Activated CD4-positive, alpha-beta T cell treated with anti-CD3 and anti-CD28 coated beads, Interleukin-2, amount 50 U/mL, for 16 hours (primary cell): ENCODE measurements at regions not wholly inside any gene's neighbourhood (a gene's known extent, or its start where the extent isn't known, plus 50 kb on each side); places are given as distances from the start of the nearest gene placed in this dataset.

ENCODE experiments used
- DNase-seq: peaks from one replicate; pipeline ENCODE4 v3.0.0-alpha.2; 2020

GRCh38 chr9:107431461-107431860 lies 58.1 kb downstream of the KLF4 start:
- DNase-seq = no peak

GRCh38 chr9:107430071-107430470 lies 59.5 kb downstream of the KLF4 start:
- no peak for DNase-seq

DNA sequence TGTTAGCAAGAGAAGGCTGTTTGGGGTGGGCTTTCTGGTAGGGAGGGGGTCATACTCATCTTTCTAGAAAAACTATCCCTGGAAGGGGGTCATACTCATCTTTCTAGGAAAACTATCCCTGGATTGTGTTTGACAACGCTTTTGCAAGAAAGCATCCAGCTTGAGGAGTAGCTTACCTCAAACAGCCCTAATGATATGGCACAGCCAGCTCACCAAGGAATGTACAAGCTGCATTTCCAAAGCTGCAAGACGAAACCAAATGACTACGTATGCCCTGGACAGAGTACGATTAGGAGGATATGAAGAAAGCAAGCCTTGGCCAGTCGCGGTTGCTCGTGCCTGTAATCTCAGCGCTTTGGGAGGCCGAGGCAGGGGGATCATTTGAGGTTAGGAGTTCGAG lies 63.4 kb downstream of the KLF4 start:
- DNase-seq = no peak

GRCh38 chr9:107425101-107426025 lies 64.2 kb downstream of the KLF4 start:
- DNase-seq = peak; percentile 58

DNA sequence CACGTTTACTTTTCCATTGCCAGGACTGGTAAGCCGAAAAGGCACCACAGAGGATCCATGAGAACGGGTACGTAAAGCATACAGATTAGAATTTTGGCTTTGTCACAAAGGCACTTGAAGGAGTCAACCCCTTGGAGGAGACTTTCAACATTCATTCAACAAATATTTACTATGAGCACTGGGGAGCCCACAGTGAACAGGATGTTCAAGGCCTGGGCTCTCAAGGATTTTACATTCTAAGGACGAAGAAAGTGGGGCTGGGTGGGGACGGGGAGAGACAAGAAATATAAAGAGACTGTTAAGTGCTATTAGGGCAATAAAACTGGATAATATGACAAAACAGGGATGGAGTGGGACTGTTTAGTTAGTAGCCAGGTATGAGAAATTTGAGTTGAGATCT lies 66.0 kb downstream of the KLF4 start:
- no peak for DNase-seq

DNA sequence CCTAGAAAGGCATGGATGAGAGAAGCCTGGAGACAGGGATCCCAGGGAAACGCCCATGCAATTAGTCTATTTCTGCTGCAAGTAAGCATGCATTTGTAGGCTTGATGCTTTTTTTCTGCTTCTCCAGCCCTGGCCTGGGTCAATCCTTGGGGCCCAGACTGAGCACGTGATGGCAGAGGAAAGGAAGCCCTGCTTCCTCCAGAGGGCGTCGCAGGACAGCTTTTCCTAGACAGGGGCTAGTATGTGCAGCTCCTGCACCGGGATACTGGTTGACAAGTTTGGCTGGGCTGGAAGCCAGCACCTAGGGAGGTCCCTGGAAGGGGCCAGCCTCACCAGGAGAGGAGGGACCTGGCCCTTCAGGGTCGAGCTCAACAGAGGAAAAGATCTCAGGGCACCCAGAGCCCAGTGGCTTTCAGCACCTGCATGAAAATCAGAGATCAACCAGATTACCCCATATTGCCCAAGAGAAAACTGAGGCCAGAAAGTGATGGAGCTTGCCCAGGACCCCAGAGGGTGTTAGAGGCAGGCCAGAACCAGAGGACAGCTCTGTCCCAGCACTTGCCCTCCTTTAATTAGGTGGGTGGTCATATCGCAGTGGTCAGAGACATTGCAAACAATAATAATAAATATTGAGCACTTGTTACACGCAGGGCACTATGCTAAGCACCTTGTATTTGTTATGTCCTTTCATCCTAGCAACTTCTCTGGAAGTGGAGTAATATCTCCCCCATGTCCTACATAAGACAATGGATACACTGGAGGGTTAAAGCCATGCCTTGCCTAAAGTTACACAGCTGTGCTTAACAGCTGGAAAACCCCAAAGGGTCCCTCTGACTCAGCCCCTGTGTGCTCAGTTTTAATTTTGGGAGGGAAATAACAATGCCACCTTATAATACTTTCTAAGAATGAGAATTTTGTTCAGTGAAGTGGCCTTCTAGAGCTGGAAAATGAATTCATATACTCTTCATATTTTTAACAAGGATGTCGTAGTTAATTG lies 67.1 kb downstream of the KLF4 start:
- DNase-seq = peak; percentile 40

GRCh38 chr9:107410420-107410819 lies 79.1 kb downstream of the KLF4 start:
- no peak for DNase-seq

- DNase-seq = no peak
These were observed 79.8 kb downstream of the KLF4 start for GRCh38 chr9:107409581-107410389.

DNA sequence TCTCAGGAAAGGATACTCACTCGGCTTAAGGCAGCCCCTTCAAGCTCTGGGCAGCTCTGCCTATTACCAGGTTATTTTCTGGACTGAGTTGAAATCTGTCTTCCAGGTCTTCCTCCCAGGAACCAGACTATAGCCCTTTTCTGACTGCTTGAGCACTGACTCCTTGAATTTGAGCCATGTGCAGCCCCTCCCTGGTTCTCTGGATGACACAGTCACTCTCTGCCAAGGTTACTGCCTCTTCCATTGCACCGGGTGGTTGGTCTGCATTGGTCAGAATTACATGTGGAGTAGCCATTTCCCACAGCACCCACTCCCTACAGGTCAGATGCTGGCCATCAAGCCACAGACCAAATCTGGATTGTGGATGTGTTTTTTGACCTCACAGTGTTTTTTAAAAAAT lies 81.9 kb downstream of the KLF4 start:
- DNase-seq = no peak

DNA sequence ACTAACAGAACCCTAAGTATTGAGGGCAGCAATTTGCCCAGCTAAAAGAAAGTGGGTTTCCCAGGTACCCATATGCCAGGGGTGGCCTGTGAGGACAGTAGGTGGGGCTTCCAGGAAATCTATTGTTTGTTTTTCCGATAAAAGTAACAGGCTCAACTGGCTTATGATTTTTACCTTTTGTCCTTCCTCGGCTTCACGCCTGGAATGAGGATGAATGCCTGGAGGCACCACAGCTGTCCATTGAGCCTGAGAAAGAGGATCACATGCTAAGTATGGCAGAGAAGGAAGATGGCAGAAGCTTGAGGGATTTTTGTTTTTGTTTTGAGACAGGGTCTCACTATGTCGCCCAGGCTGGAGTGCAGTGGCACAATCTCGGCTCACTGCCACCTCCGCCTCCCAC lies 84.1 kb downstream of the KLF4 start:
- DNase-seq = no peak

- no peak for DNase-seq
These were observed 84.8 kb downstream of the KLF4 start for GRCh38 chr9:107404736-107405135.

GRCh38 chr9:107404161-107404560 lies 85.4 kb downstream of the KLF4 start:
- DNase-seq = no peak

GRCh38 chr9:107397076-107398044 lies 92.2 kb downstream of the KLF4 start:
- peak; percentile 10 for DNase-seq

GRCh38 chr9:107394264-107394663 lies 95.3 kb downstream of the KLF4 start:
- DNase-seq = no peak

- DNase-seq = no peak
These were observed 98.8 kb downstream of the KLF4 start for GRCh38 chr9:107390778-107391177.

DNA sequence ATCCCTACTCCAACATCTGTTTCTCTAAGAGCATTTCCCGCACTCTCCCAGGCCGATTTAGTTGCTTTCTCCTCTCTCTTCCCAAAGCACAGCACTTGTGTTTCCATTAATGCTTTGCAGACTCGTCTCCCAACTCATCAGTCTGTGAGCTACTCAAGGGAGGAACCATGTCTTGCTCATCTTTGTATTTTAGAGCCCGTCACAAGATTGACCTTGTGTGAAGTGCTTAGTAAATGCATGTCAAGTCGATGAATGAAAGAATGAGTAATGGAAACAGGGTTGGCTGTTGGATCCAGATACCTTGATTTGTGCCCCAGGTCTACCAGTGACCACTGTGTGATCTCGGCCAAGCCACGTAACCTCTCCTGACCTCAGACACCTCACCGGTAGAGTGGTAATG lies 99.3 kb downstream of the KLF4 start:
- no peak for DNase-seq

GRCh38 chr9:107389617-107390071 lies 99.9 kb downstream of the KLF4 start:
- DNase-seq = no peak

DNA sequence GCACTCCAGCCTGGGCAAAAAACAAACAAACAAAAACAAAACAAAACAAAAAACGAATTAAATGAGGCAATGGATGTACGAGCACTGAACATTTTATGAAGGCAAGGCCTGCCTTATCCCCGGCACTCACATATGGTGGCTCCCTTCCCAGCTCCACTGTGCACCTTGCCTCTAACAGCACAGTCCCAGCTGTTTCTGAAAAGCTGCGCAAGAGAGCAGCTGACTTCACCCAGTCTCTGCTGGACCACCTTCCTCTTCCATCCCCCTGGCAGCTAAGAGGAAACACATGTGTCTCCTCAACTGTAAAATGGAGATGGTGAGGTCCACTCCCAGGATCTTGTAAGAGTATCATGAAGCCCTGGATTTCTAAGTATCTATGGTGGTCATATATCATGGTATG lies 100.7 kb downstream of the KLF4 start:
- DNase-seq = no peak

- DNase-seq = no peak
These were observed 102.2 kb downstream of the KLF4 start for GRCh38 chr9:107387409-107387808.

GRCh38 chr9:107386396-107386795 lies 103.2 kb downstream of the KLF4 start:
- no peak for DNase-seq
